HepG2 (cell line): ENCODE measurements at regions not wholly inside any gene's neighbourhood (a gene's known extent, or its start where the extent isn't known, plus 50 kb on each side); places are given as distances from the start of the nearest gene placed in this dataset.

Experiments used
- ATAC-seq: fragments of 200-7000 bp; cut with Tn5 transposase; 3 replicates; pipeline ENCODE4 v1.9.1; 2020; ENCODE audit warnings: mild to moderate bottlenecking, moderate library complexity
- BruUV-seq: library from RNA; stranded (reverse); fragments of 400-500 nt; replicated peaks from 2 replicates; lab custom pipeline; 2021; lab: Mats Ljungman, UMichigan
- CTCF ChIA-PET: fragments of 300-600 bp; formaldehyde crosslinking; extraction: SDS; loops from one replicate; lab custom pipeline; 2021; ENCODE audit warnings: low total read pairs, inconsistent platforms, low intra/inter-chr PET ratio; lab: Yijun Ruan, JAX
- POLR2A ChIA-PET: fragments of 350-600 bp; sonication (Branson Sonifier 250); formaldehyde crosslinking; loops from one replicate; lab custom pipeline; 2020; ENCODE audit warnings: antibody characterized with exemption, inconsistent platforms; lab: Yijun Ruan, JAX
- DNase-seq: peaks from one replicate; pipeline ENCODE4 v3.0.0-alpha.2; 2015; ENCODE audit warnings: low spot score
- FAIRE-seq: peaks from 3 replicates; lab custom pipeline; 2011; peaks lifted over from hg19 to GRCh38; lab: Jason Lieb, UNC
- H2AFZ ChIP-seq: one replicate; pipeline ENCODE4 v1.6.1; 2011; ENCODE audit warnings: low read length, inconsistent platforms
- H3K27ac ChIP-seq: fragments of 300-600 bp; 3 replicates; pipeline ENCODE4 v1.8.0; 2011; ENCODE audit warnings: mixed run types, mild to moderate bottlenecking, mixed read lengths, low read length, inconsistent platforms; ENCODE audit not compliant: insufficient read depth; ENCODE audit errors: extremely low read length
- H3K27me3 ChIP-seq, 2 experiments: fragments of 200-600 bp in 1 of 2; 2 replicates in 1 of 2; 3 replicates in 1 of 2; pipeline versions ENCODE4 v1.6.0 to v1.8.0; 2011; ENCODE audit warnings: low read length in 2 of 2, mild to moderate bottlenecking in 2 of 2, moderate library complexity in 2 of 2, inconsistent platforms in 1 of 2; ENCODE audit not compliant: insufficient read depth in 2 of 2, control insufficient read depth in 1 of 2
- H3K36me3 ChIP-seq, 2 experiments: fragments of 200-600 bp in 1 of 2; replicated peaks in 1 of 2; 2 replicates in 1 of 2; 3 replicates in 1 of 2; pipeline versions ENCODE4 v1.5.1 to v1.8.0; 2011; ENCODE audit warnings: low read length in 2 of 2, inconsistent platforms in 1 of 2; ENCODE audit not compliant: insufficient read depth in 2 of 2, control insufficient read depth in 1 of 2
- H3K4me1 ChIP-seq: 2 replicates; pipeline ENCODE4 v1.5.1; 2012; ENCODE audit warnings: low read length, inconsistent platforms; ENCODE audit not compliant: insufficient read depth
- H3K4me2 ChIP-seq: 2 replicates; pipeline ENCODE4 v1.6.0; 2011; ENCODE audit warnings: low read depth, low read length, inconsistent platforms
- H3K4me3 ChIP-seq, 3 experiments: fragments of 200-600 bp in 1 of 3; sonication (generic), shearing (Covaris generic) in 1 of 3; replicated peaks in 1 of 3; 2 replicates each; pipeline ENCODE4 v1.5.1; 2011 to 2016; ENCODE audit warnings: low read length in 3 of 3, inconsistent platforms in 2 of 3, low read depth in 2 of 3, mild to moderate bottlenecking in 2 of 3, control low read depth in 1 of 3, mixed read lengths in 1 of 3; ENCODE audit not compliant: insufficient read depth in 1 of 3
- H3K79me2 ChIP-seq: one replicate; pipeline ENCODE4 v1.6.1; 2011; ENCODE audit warnings: low read length, inconsistent platforms; ENCODE audit not compliant: insufficient read depth
- H3K9ac ChIP-seq: 2 replicates; pipeline ENCODE4 v1.6.0; 2011; ENCODE audit warnings: mild to moderate bottlenecking, low read depth, low read length, inconsistent platforms; ENCODE audit not compliant: insufficient read depth
- H3K9me3 ChIP-seq: 2 replicates; pipeline ENCODE4 v1.5.1; 2012; ENCODE audit warnings: mild to moderate bottlenecking, low read length
- H4K20me1 ChIP-seq: 2 replicates; pipeline ENCODE4 v1.6.0; 2011; ENCODE audit warnings: inconsistent platforms, mild to moderate bottlenecking, low read length, moderate library complexity; ENCODE audit not compliant: insufficient read depth
- HNF4G ChIP-seq, 2 experiments: sonication (generic) in 1 of 2; formaldehyde crosslinking in 1 of 2; IDR thresholded peaks; 2 replicates each; pipeline versions ENCODE4 v1.4.0 to v1.6.1; 2011 to 2020; ENCODE audit warnings: borderline replicate concordance in 2 of 2, low read depth in 2 of 2, mild to moderate bottlenecking in 2 of 2, low read length in 1 of 2, missing genetic modification reagents in 1 of 2, moderate library complexity in 1 of 2
- SP2 ChIP-seq: sonication (generic); formaldehyde crosslinking; IDR thresholded peaks from 2 replicates; pipeline ENCODE4 v1.5.1; 2020; ENCODE audit warnings: mild to moderate bottlenecking, missing genetic modification reagents
- XRCC5 ChIP-seq: fragments of 200-400 bp; formaldehyde crosslinking; optimal IDR thresholded peaks from 2 replicates; pipeline ENCODE3; 2017; ENCODE audit warnings: mild to moderate bottlenecking, low read length
- ZFP82 ChIP-seq: sonication (generic); formaldehyde crosslinking; IDR thresholded peaks from 2 replicates; pipeline ENCODE4 v1.5.1; 2020; ENCODE audit warnings: mild to moderate bottlenecking, missing genetic modification reagents, borderline replicate concordance
- ZHX1 ChIP-seq: sonication (generic); formaldehyde crosslinking; IDR thresholded peaks from 2 replicates; pipeline ENCODE4 v1.8.1; 2022; ENCODE audit warnings: low read depth, mild to moderate bottlenecking, missing genetic modification reagents
- ZNF18 ChIP-seq: sonication (generic); formaldehyde crosslinking; IDR thresholded peaks from 2 replicates; pipeline ENCODE4 v1.8.0; 2022; ENCODE audit warnings: mild to moderate bottlenecking, missing genetic modification reagents; ENCODE audit not compliant: insufficient replicate concordance
- ZNF382 ChIP-seq: sonication (generic); formaldehyde crosslinking; IDR thresholded peaks from 2 replicates; pipeline ENCODE4 v1.5.0; 2020; ENCODE audit warnings: missing genetic modification reagents, mild to moderate bottlenecking, borderline replicate concordance
- ZNF513 ChIP-seq: sonication (generic); formaldehyde crosslinking; conservative IDR thresholded peaks from 2 replicates; pipeline ENCODE4 v1.5.0; 2020; ENCODE audit warnings: missing genetic modification reagents
- ZNF768 ChIP-seq: sonication (generic); formaldehyde crosslinking; IDR thresholded peaks from 2 replicates; pipeline ENCODE4 v1.4.0; 2020; ENCODE audit warnings: missing genetic modification reagents
- WGBS: methylation state at CpG from one replicate; pipeline ENCODE4 v1.1.6; 2017; ENCODE audit warnings: low lambda C conversion rate; 5-methylcytosine and 5-hydroxymethylcytosine counted together
- in situ Hi-C: cut with HindIII; loops from 2 replicates; pipeline ENCODE4 v1.10.0; 2017; ENCODE audit warnings: low pct_unique_long_range_greater_than_20kb; ENCODE audit not compliant: extremely low pct_ligation_motif_present
- intact Hi-C: fragments of 100-400 bp; cut with micrococcal nuclease; formaldehyde crosslinking; loops from one replicate; pipeline ENCODE4 v1.10.0; 2022; ENCODE audit not compliant: unreplicated experiment

- no peak for FAIRE-seq
- H3K79me2 ChIP-seq: no peaks in the 10 kb centered on the region
- WGBS: 3% methylated on average over 3 of the region's 3 CpGs
- no peak overlapping the region for H3K4me3 ChIP-seq
- ChIA-PET POLR2A (no interaction called here), CTCF (no interaction called here)
- no peaks in the 10 kb centered on the region for H3K9me3 ChIP-seq
- in situ Hi-C loops: no loop called here
- H3K4me2 ChIP-seq: no peak overlapping the region
- no peaks in the 10 kb centered on the region for H4K20me1 ChIP-seq
- no peak overlapping the region for H3K9ac ChIP-seq
- H3K27me3 ChIP-seq: no peaks in the 10 kb centered on the region
- ATAC-seq: no peak
- H3K36me3 ChIP-seq: no peaks in the 10 kb centered on the region
- no peak overlapping the region for H2AFZ ChIP-seq
- no peak for DNase-seq
- H3K4me1 ChIP-seq: no peaks in the 10 kb centered on the region
- no peak overlapping the region for H3K27ac ChIP-seq
- BruUV-seq: no TSS peak
- TF ChIP-seq ZNF768 (no peak), ZNF18 (CRISPR knock-in tag) (no peak), HNF4G (IDR thresholded peaks at IDR 0.05; ENCODE audit: borderline replicate concordance, low read depth, low read length) (no peak), HNF4G (CRISPR knock-in tag; IDR thresholded peaks at IDR 0.05; ENCODE audit: borderline replicate concordance, low read depth) (no peak), ZNF513 (no peak), ZHX1 (CRISPR knock-in tag) (no peak), XRCC5 (no peak), ZNF382 (no peak), SP2 (CRISPR knock-in tag) (no peak), ZFP82 (CRISPR knock-in tag) (no peak)
- intact Hi-C loops: no loop called here
Observed at GRCh38 chr3:94561094-94561493, 498.2 kb downstream of the NSUN3 start.
